Body of pancreas (tissue), 4 donors: ENCODE measurements at regions not wholly inside any gene's neighbourhood (a gene's known extent, or its start where the extent isn't known, plus 50 kb on each side); places are given as distances from the start of the nearest gene placed in this dataset.

Source experiments
- POLR2A ChIP-seq, 3 donors: fragments of 450-650 bp; IDR thresholded peaks; one replicate each; pipeline ENCODE4 v1.6.1; 2016; ENCODE audit warnings: antibody characterized with exemption in 3 of 3, mild to moderate bottlenecking in 2 of 3
- TF ChIP-seq, protein P1 (sequence below), 7 experiments: fragments of 450-650 bp in 4 of 7; fragments of 200-600 bp in 3 of 7; sonication (generic) in 3 of 7; IDR thresholded peaks; one replicate each; pipeline ENCODE4 v1.5.1; 2016 to 2019; ENCODE audit warnings: antibody characterized with exemption in 7 of 7

DNA sequence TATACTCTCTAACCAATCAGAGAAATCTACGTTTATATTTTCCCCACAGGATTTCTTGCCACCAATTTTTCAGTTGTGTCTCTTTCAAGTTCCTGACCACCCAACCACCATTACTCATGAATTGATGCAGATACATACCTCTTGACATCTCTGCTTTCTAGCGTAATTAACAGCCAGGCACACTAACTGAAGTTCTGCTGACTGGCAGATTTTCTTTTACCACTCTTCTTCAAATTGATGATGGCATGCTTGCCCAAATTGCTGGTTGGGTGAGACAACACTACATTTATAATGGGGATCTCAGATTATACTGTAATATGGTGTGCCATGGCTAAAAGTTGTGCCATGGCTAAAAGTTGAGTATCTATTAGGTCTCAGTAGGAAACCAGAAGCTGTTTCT is 566.7 kb downstream of the ADGRL2 start:
- TF ChIP-seq, protein P1, sequence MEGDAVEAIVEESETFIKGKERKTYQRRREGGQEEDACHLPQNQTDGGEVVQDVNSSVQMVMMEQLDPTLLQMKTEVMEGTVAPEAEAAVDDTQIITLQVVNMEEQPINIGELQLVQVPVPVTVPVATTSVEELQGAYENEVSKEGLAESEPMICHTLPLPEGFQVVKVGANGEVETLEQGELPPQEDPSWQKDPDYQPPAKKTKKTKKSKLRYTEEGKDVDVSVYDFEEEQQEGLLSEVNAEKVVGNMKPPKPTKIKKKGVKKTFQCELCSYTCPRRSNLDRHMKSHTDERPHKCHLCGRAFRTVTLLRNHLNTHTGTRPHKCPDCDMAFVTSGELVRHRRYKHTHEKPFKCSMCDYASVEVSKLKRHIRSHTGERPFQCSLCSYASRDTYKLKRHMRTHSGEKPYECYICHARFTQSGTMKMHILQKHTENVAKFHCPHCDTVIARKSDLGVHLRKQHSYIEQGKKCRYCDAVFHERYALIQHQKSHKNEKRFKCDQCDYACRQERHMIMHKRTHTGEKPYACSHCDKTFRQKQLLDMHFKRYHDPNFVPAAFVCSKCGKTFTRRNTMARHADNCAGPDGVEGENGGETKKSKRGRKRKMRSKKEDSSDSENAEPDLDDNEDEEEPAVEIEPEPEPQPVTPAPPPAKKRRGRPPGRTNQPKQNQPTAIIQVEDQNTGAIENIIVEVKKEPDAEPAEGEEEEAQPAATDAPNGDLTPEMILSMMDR (IDR thresholded peaks at IDR 0.05) = no peak
- no peak for TF ChIP-seq POLR2A (IDR thresholded peaks at IDR 0.05)
